Brain microvascular endothelial cell (primary cell): ENCODE measurements at regions not wholly inside any gene's neighbourhood (a gene's known extent, or its start where the extent isn't known, plus 50 kb on each side); places are given as distances from the start of the nearest gene placed in this dataset.

Experiments used
- DNase-seq: peaks from one replicate; pipeline ENCODE4 v3.0.0-alpha.2; 2020
- H3K27ac ChIP-seq: fragments of 250-450 bp; sonication (Bioruptor Pico); 2 replicates; pipeline ENCODE4 v1.5.1; 2020; ENCODE audit warnings: mild to moderate bottlenecking, moderate library complexity
- H3K27me3 ChIP-seq: fragments of 250-450 bp; sonication (Bioruptor Pico); replicated peaks from 2 replicates; pipeline ENCODE4 v1.5.1; 2020; ENCODE audit warnings: mild to moderate bottlenecking
- H3K36me3 ChIP-seq: fragments of 250-450 bp; sonication (Bioruptor Pico); replicated peaks from 2 replicates; pipeline ENCODE4 v1.5.1; 2020; ENCODE audit warnings: mild to moderate bottlenecking
- H3K4me3 ChIP-seq: 2 replicates; pipeline ENCODE4 v1.5.1; 2011; ENCODE audit warnings: low read depth, mild to moderate bottlenecking, control low read depth, low read length, moderate library complexity
- CTCF ChIP-seq: IDR thresholded peaks from 2 replicates; pipeline ENCODE4 v1.5.1; 2011; ENCODE audit warnings: low read depth, mild to moderate bottlenecking, moderate library complexity, low read length, control low read depth, inconsistent platforms; ENCODE audit errors: missing control alignments
- in situ Hi-C: cut with HindIII; loops from 2 replicates; pipeline ENCODE4 v1.10.0; 2017; ENCODE audit warnings: low sequenced_read_pairs, low pct_ligation_motif_present

- no peak overlapping the region for H3K27ac ChIP-seq
- no peaks in the 10 kb centered on the region for H3K36me3 ChIP-seq
- no peak for DNase-seq
- no peaks in the 10 kb centered on the region for H3K27me3 ChIP-seq
- in situ Hi-C loops: no loop called here
- H3K4me3 ChIP-seq: no peak overlapping the region
- no peak for TF ChIP-seq CTCF
These were observed 139.4 kb downstream of the GPCPD1 start for GRCh38 chr20:5471368-5471767.

GRCh38 chr20:5470943-5471342 is 139.9 kb downstream of the GPCPD1 start:
- in situ Hi-C loops: no loop called here
- no peak for DNase-seq
- Histone ChIP-seq H3K36me3 (no peaks in the 10 kb centered on the region), H3K27ac (no peak overlapping the region), H3K4me3 (no peak overlapping the region), H3K27me3 (no peaks in the 10 kb centered on the region)
- TF ChIP-seq CTCF: no peak

- Histone ChIP-seq H3K36me3 (no peaks in the 10 kb centered on the region), H3K4me3 (no peak overlapping the region), H3K27ac (no peak overlapping the region), H3K27me3 (no peaks in the 10 kb centered on the region)
- in situ Hi-C loops: no loop called here
- TF ChIP-seq CTCF: no peak
- DNase-seq: no peak
These were observed 140.3 kb downstream of the GPCPD1 start for GRCh38 chr20:5470458-5470857.

- no peaks in the 10 kb centered on the region for H3K27me3 ChIP-seq
- no peak for DNase-seq
- no peak overlapping the region for H3K4me3 ChIP-seq
- in situ Hi-C loops: no loop called here
- TF ChIP-seq CTCF: no peak
- no peak overlapping the region for H3K27ac ChIP-seq
- no peaks in the 10 kb centered on the region for H3K36me3 ChIP-seq
These were observed 141.7 kb downstream of the GPCPD1 start for GRCh38 chr20:5469111-5469510.

- in situ Hi-C loops: no loop called here
- Histone ChIP-seq H3K27ac (no peak overlapping the region), H3K4me3 (no peak overlapping the region), H3K36me3 (no peaks in the 10 kb centered on the region), H3K27me3 (no peaks in the 10 kb centered on the region)
- TF ChIP-seq CTCF: no peak
- no peak for DNase-seq
These were observed 143.7 kb downstream of the GPCPD1 start for GRCh38 chr20:5467086-5467485.

GRCh38 chr20:5465604-5465927 is 145.2 kb downstream of the GPCPD1 start:
- in situ Hi-C loops: no loop called here
- TF ChIP-seq CTCF: no peak
- H3K27me3 ChIP-seq: no peaks in the 10 kb centered on the region
- no peak overlapping the region for H3K27ac ChIP-seq
- no peaks in the 10 kb centered on the region for H3K36me3 ChIP-seq
- no peak overlapping the region for H3K4me3 ChIP-seq
- DNase-seq: no peak
